Fibroblast of villous mesenchyme (primary cell): ENCODE measurements at regions not wholly inside any gene's neighbourhood (a gene's known extent, or its start where the extent isn't known, plus 50 kb on each side); places are given as distances from the start of the nearest gene placed in this dataset.
"Not testable (repeated sequence)": the region's sequence is repeated elsewhere in the genome, so short reads cannot be mapped to it uniquely, and the experiment has no call there.

Experiments used
- DNase-seq: peaks from one replicate; pipeline ENCODE4 v3.0.0-alpha.2; 2010; ENCODE audit warnings: low read depth
- H3K4me3 ChIP-seq: 2 replicates; pipeline ENCODE4 v1.5.1; 2011; ENCODE audit warnings: low read depth, mild to moderate bottlenecking, low read length
- CTCF ChIP-seq: IDR thresholded peaks from 2 replicates; pipeline ENCODE4 v1.5.1; 2012; ENCODE audit warnings: low read depth, mild to moderate bottlenecking, low read length; ENCODE audit not compliant: insufficient read depth

- no peak for DNase-seq
- no peak overlapping the region for H3K4me3 ChIP-seq
- no peak for TF ChIP-seq CTCF
Measured at GRCh38 chr7:112540839-112541577, 60.2 kb downstream of the LSMEM1 start.

GRCh38 chr7:112546723-112547513, 66.1 kb downstream of the LSMEM1 start:
- DNase-seq, result peak; percentile 6
- TF ChIP-seq CTCF, result peak; percentile 17

GRCh38 chr7:112547916-112548315, 67.1 kb downstream of the LSMEM1 start:
- H3K4me3 ChIP-seq, result no peak overlapping the region
- DNase-seq, result no peak
- no peak for TF ChIP-seq CTCF

More at GRCh38 chr7:112546723-112547513, 66.1 kb downstream of the LSMEM1 start:
- no peak overlapping the region for H3K4me3 ChIP-seq

GRCh38 chr7:112550468-112551060, 69.8 kb downstream of the LSMEM1 start:
- peak; percentile 74 for DNase-seq
- TF ChIP-seq CTCF, result peak; percentile 98
- no peak overlapping the region for H3K4me3 ChIP-seq

GRCh38 chr7:112551521-112551920, 70.7 kb downstream of the LSMEM1 start:
- not testable (repeated sequence) for H3K4me3 ChIP-seq, DNase-seq

GRCh38 chr7:112554591-112554990, 73.8 kb downstream of the LSMEM1 start:
- peak; percentile 18 for TF ChIP-seq CTCF
- no peak for DNase-seq
- no peak overlapping the region for H3K4me3 ChIP-seq

GRCh38 chr7:112556633-112557032, 75.8 kb downstream of the LSMEM1 start:
- no peak for DNase-seq
- no peak for TF ChIP-seq CTCF
- H3K4me3 ChIP-seq, result no peak overlapping the region
